ENCODE measurements at regions not wholly inside any gene's neighbourhood (a gene's known extent, or its start where the extent isn't known, plus 50 kb on each side); places are given as distances from the start of the nearest gene placed in this dataset.

DNA sequence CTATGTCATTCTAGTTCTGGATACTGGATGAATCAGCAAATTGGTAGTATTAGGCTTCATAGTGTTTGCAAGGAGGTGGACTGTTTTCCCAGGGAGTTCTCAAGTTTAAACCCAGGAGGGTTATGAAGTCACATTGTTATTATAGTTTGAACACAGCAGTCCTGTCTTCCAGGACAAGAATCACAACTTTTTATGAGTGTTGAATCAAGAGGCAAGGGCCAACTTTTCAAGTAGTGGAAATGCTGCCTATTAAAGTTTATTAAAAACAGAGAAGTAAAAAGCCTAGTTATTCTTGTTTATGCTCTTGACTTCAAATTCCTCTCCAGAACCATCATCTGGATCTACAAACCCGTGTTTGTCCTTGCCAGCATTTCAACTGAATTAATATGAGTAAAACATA lies 86.3 kb upstream of the GOT2 start:
- TF ChIP-seq NCOR1 (IDR thresholded peaks at IDR 0.05; ENCODE audit: borderline replicate concordance, low read length) (no peak), POLR2AphosphoS5 (IDR thresholded peaks at IDR 0.05; ENCODE audit: low read depth, low read length) (no peak), TGIF2 (CRISPR knock-in tag; IDR thresholded peaks at IDR 0.05) (no peak)
- TF ChIP-seq, protein P1, sequence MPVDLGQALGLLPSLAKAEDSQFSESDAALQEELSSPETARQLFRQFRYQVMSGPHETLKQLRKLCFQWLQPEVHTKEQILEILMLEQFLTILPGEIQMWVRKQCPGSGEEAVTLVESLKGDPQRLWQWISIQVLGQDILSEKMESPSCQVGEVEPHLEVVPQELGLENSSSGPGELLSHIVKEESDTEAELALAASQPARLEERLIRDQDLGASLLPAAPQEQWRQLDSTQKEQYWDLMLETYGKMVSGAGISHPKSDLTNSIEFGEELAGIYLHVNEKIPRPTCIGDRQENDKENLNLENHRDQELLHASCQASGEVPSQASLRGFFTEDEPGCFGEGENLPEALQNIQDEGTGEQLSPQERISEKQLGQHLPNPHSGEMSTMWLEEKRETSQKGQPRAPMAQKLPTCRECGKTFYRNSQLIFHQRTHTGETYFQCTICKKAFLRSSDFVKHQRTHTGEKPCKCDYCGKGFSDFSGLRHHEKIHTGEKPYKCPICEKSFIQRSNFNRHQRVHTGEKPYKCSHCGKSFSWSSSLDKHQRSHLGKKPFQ (CRISPR knock-in tag; IDR thresholded peaks at IDR 0.05; ENCODE audit: insufficient replicate concordance): no peak

Data from HepG2 (cell line).